ENCODE measurements at regions not wholly inside any gene's neighbourhood (a gene's known extent, or its start where the extent isn't known, plus 50 kb on each side); places are given as distances from the start of the nearest gene placed in this dataset.

- Histone ChIP-seq H3K9me3 (ENCODE audit: control insufficient read depth in 1 of 2, low read length in 2 of 2) (no peaks in the 10 kb centered on the region), H3K27ac (ENCODE audit: low read depth, low read length) (no peak overlapping the region), H3K36me3 (ENCODE audit: insufficient read depth, low read length) (no peaks in the 10 kb centered on the region), H3K4me3 (ENCODE audit: low read length in 2 of 2) (no peak overlapping the region), H3K27me3 (ENCODE audit: insufficient read depth, low read length) (no peaks in the 10 kb centered on the region), H3K4me1 (ENCODE audit: insufficient read depth, low read length) (no peaks in the 10 kb centered on the region)
- no peak for DNase-seq
- Mint-ChIP-seq H3K4me1 (no peaks in the 10 kb centered on the region), H3K27me3 (no peaks in the 10 kb centered on the region), H3K36me3 (no peaks in the 10 kb centered on the region), H3K9me3 (peaks cover 0 to 12% (median 5%) of the 10 kb centered on the region in 8 donors), H3K27ac (no peak overlapping the region), H3K4me3 (no peak overlapping the region)
- CTCF ChIA-PET (ENCODE audit: partially characterized antibody): no interaction called here
- intact Hi-C loops (cut with micrococcal nuclease): no loop called here
- POLR2A ChIA-PET (ENCODE audit: partially characterized antibody): no interaction called here
Observed at GRCh38 chr4:30956916-30957315, 236.7 kb downstream of the PCDH7 start.

GRCh38 chr4:30957706-30958105 lies 237.5 kb downstream of the PCDH7 start:
- Histone ChIP-seq H3K27ac (ENCODE audit: low read depth, low read length) (no peak overlapping the region), H3K36me3 (ENCODE audit: insufficient read depth, low read length) (no peaks in the 10 kb centered on the region), H3K4me3 (ENCODE audit: low read length in 2 of 2) (no peak overlapping the region), H3K9me3 (ENCODE audit: control insufficient read depth in 1 of 2, low read length in 2 of 2) (no peaks in the 10 kb centered on the region), H3K27me3 (ENCODE audit: insufficient read depth, low read length) (no peaks in the 10 kb centered on the region), H3K4me1 (ENCODE audit: insufficient read depth, low read length) (no peaks in the 10 kb centered on the region)
- H3K36me3 Mint-ChIP-seq: no peaks in the 10 kb centered on the region
- H3K9me3 Mint-ChIP-seq: peaks cover 0 to 12% (median 5%) of the 10 kb centered on the region in 8 donors
- CTCF ChIA-PET (ENCODE audit: partially characterized antibody): no interaction called here
- intact Hi-C loops (cut with micrococcal nuclease): no loop called here
- DNase-seq: no peak
- H3K27me3 Mint-ChIP-seq: no peaks in the 10 kb centered on the region
- POLR2A ChIA-PET (ENCODE audit: partially characterized antibody): no interaction called here
- H3K27ac Mint-ChIP-seq: no peak overlapping the region
- no peaks in the 10 kb centered on the region for H3K4me1 Mint-ChIP-seq
- H3K4me3 Mint-ChIP-seq: no peak overlapping the region

GRCh38 chr4:30959781-30960485 lies 239.8 kb downstream of the PCDH7 start:
- Histone ChIP-seq H3K27me3 (ENCODE audit: insufficient read depth, low read length) (no peaks in the 10 kb centered on the region), H3K9me3 (ENCODE audit: control insufficient read depth in 1 of 2, low read length in 2 of 2) (no peaks in the 10 kb centered on the region), H3K4me3 (ENCODE audit: low read length in 2 of 2) (no peak overlapping the region), H3K4me1 (ENCODE audit: insufficient read depth, low read length) (no peaks in the 10 kb centered on the region), H3K36me3 (ENCODE audit: insufficient read depth, low read length) (no peaks in the 10 kb centered on the region), H3K27ac (ENCODE audit: low read depth, low read length) (no peak overlapping the region)
- no peak for DNase-seq
- no peaks in the 10 kb centered on the region for H3K4me1 Mint-ChIP-seq
- ChIA-PET POLR2A (ENCODE audit: partially characterized antibody) (no interaction called here), CTCF (ENCODE audit: partially characterized antibody) (no interaction called here)
- intact Hi-C loops (cut with micrococcal nuclease): no loop called here
- no peak overlapping the region for H3K27ac Mint-ChIP-seq
- H3K27me3 Mint-ChIP-seq: no peaks in the 10 kb centered on the region
- no peaks in the 10 kb centered on the region for H3K36me3 Mint-ChIP-seq
- peaks cover 0 to 12% (median 4%) of the 10 kb centered on the region in 8 donors for H3K9me3 Mint-ChIP-seq
- no peak overlapping the region for H3K4me3 Mint-ChIP-seq

- H3K36me3 ChIP-seq (ENCODE audit: insufficient read depth, low read length): no peaks in the 10 kb centered on the region
- intact Hi-C loops (cut with micrococcal nuclease): no loop called here
- Mint-ChIP-seq H3K27me3 (no peaks in the 10 kb centered on the region), H3K4me3 (no peak overlapping the region), H3K27ac (no peak overlapping the region), H3K36me3 (no peaks in the 10 kb centered on the region), H3K4me1 (no peaks in the 10 kb centered on the region), H3K9me3 (peaks cover 0 to 9% (median 1%) of the 10 kb centered on the region in 8 donors)
- H3K4me3 ChIP-seq (ENCODE audit: low read length in 2 of 2): no peak overlapping the region
- H3K27ac ChIP-seq (ENCODE audit: low read depth, low read length): no peak overlapping the region
- no peak for DNase-seq
- CTCF ChIA-PET (ENCODE audit: partially characterized antibody): no interaction called here
- POLR2A ChIA-PET (ENCODE audit: partially characterized antibody): no interaction called here
- no peaks in the 10 kb centered on the region for H3K9me3 ChIP-seq (ENCODE audit: control insufficient read depth in 1 of 2, low read length in 2 of 2)
- no peaks in the 10 kb centered on the region for H3K4me1 ChIP-seq (ENCODE audit: insufficient read depth, low read length)
- no peaks in the 10 kb centered on the region for H3K27me3 ChIP-seq (ENCODE audit: insufficient read depth, low read length)
Observed at GRCh38 chr4:30962939-30963338, 242.8 kb downstream of the PCDH7 start.

- Mint-ChIP-seq H3K9me3 (peaks cover 0 to 18% (median 7%) of the 10 kb centered on the region in 8 donors), H3K27me3 (no peaks in the 10 kb centered on the region), H3K4me1 (no peaks in the 10 kb centered on the region), H3K36me3 (no peaks in the 10 kb centered on the region), H3K27ac (no peak overlapping the region), H3K4me3 (no peak overlapping the region)
- CTCF ChIA-PET (ENCODE audit: partially characterized antibody): no interaction called here
- no peak for DNase-seq
- no peaks in the 10 kb centered on the region for H3K36me3 ChIP-seq (ENCODE audit: insufficient read depth, low read length)
- H3K9me3 ChIP-seq (ENCODE audit: control insufficient read depth in 1 of 2, low read length in 2 of 2): no peaks in the 10 kb centered on the region
- H3K4me1 ChIP-seq (ENCODE audit: insufficient read depth, low read length): no peaks in the 10 kb centered on the region
- no peak overlapping the region for H3K4me3 ChIP-seq (ENCODE audit: low read length in 2 of 2)
- H3K27ac ChIP-seq (ENCODE audit: low read depth, low read length): no peak overlapping the region
- H3K27me3 ChIP-seq (ENCODE audit: insufficient read depth, low read length): no peaks in the 10 kb centered on the region
- intact Hi-C loops (cut with micrococcal nuclease): no loop called here
- POLR2A ChIA-PET (ENCODE audit: partially characterized antibody): no interaction called here
Observed at GRCh38 chr4:30968926-30969325, 248.8 kb downstream of the PCDH7 start.

DNA sequence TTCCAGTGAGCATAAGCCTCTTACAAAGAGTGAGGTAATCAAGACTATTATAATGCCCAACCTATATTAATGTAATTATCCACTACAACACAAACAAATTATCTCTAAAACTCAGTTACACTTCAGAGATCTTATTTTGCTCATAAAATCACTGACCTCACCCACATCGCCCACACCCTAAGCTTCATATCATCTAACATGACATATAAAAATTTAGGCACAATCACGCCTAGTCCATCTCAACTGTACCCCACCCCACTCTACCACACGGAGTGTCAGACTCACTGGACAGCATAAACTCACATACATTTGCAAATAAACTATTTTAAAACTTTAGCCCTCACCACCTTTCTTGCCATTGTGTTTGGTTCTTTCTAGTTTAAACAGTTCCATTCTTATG lies 252.4 kb downstream of the PCDH7 start:
- Histone ChIP-seq H3K36me3 (ENCODE audit: insufficient read depth, low read length) (no peaks in the 10 kb centered on the region), H3K4me3 (ENCODE audit: low read length in 2 of 2) (no peak overlapping the region), H3K27ac (ENCODE audit: low read depth, low read length) (no peak overlapping the region), H3K27me3 (ENCODE audit: insufficient read depth, low read length) (no peaks in the 10 kb centered on the region), H3K9me3 (ENCODE audit: control insufficient read depth in 1 of 2, low read length in 2 of 2) (no peaks in the 10 kb centered on the region), H3K4me1 (ENCODE audit: insufficient read depth, low read length) (no peaks in the 10 kb centered on the region)
- H3K9me3 Mint-ChIP-seq: peaks cover 2 to 23% (median 9%) of the 10 kb centered on the region in 8 donors
- no peak overlapping the region for H3K4me3 Mint-ChIP-seq
- POLR2A ChIA-PET (ENCODE audit: partially characterized antibody): no interaction called here
- H3K4me1 Mint-ChIP-seq: no peaks in the 10 kb centered on the region
- CTCF ChIA-PET (ENCODE audit: partially characterized antibody): no interaction called here
- H3K27ac Mint-ChIP-seq: no peak overlapping the region
- intact Hi-C loops (cut with micrococcal nuclease): no loop called here
- no peak for DNase-seq
- no peaks in the 10 kb centered on the region for H3K36me3 Mint-ChIP-seq
- H3K27me3 Mint-ChIP-seq: no peaks in the 10 kb centered on the region

- Histone ChIP-seq H3K4me3 (ENCODE audit: low read length in 2 of 2) (no peak overlapping the region), H3K9me3 (ENCODE audit: control insufficient read depth in 1 of 2, low read length in 2 of 2) (no peaks in the 10 kb centered on the region), H3K27me3 (ENCODE audit: insufficient read depth, low read length) (no peaks in the 10 kb centered on the region), H3K27ac (ENCODE audit: low read depth, low read length) (no peak overlapping the region), H3K36me3 (ENCODE audit: insufficient read depth, low read length) (no peaks in the 10 kb centered on the region), H3K4me1 (ENCODE audit: insufficient read depth, low read length) (no peaks in the 10 kb centered on the region)
- Mint-ChIP-seq H3K27me3 (no peaks in the 10 kb centered on the region), H3K36me3 (no peaks in the 10 kb centered on the region), H3K27ac (no peak overlapping the region), H3K4me3 (no peak overlapping the region), H3K4me1 (no peaks in the 10 kb centered on the region), H3K9me3 (peaks cover 2 to 24% (median 10%) of the 10 kb centered on the region in 8 donors)
- no peak for DNase-seq
- ChIA-PET POLR2A (ENCODE audit: partially characterized antibody) (no interaction called here), CTCF (ENCODE audit: partially characterized antibody) (no interaction called here)
- intact Hi-C loops (cut with micrococcal nuclease): no loop called here
Observed at GRCh38 chr4:30973993-30974392, 253.8 kb downstream of the PCDH7 start.

- Histone ChIP-seq H3K4me1 (ENCODE audit: insufficient read depth, low read length) (no peaks in the 10 kb centered on the region), H3K9me3 (ENCODE audit: control insufficient read depth in 1 of 2, low read length in 2 of 2) (no peaks in the 10 kb centered on the region), H3K4me3 (ENCODE audit: low read length in 2 of 2) (no peak overlapping the region), H3K36me3 (ENCODE audit: insufficient read depth, low read length) (no peaks in the 10 kb centered on the region), H3K27ac (ENCODE audit: low read depth, low read length) (no peak overlapping the region), H3K27me3 (ENCODE audit: insufficient read depth, low read length) (no peaks in the 10 kb centered on the region)
- Mint-ChIP-seq H3K9me3 (peaks cover 0 to 14% (median 10%) of the 10 kb centered on the region in 8 donors), H3K4me3 (no peak overlapping the region), H3K4me1 (no peaks in the 10 kb centered on the region), H3K27me3 (no peaks in the 10 kb centered on the region), H3K27ac (no peak overlapping the region), H3K36me3 (no peaks in the 10 kb centered on the region)
- intact Hi-C loops (cut with micrococcal nuclease): no loop called here
- CTCF ChIA-PET (ENCODE audit: partially characterized antibody): no interaction called here
- no peak for DNase-seq
- POLR2A ChIA-PET (ENCODE audit: partially characterized antibody): no interaction called here
Observed at GRCh38 chr4:30979402-30979801, 259.2 kb downstream of the PCDH7 start.
